ENCODE measurements at regions not wholly inside any gene's neighbourhood (a gene's known extent, or its start where the extent isn't known, plus 50 kb on each side); places are given as distances from the start of the nearest gene placed in this dataset.

DNA sequence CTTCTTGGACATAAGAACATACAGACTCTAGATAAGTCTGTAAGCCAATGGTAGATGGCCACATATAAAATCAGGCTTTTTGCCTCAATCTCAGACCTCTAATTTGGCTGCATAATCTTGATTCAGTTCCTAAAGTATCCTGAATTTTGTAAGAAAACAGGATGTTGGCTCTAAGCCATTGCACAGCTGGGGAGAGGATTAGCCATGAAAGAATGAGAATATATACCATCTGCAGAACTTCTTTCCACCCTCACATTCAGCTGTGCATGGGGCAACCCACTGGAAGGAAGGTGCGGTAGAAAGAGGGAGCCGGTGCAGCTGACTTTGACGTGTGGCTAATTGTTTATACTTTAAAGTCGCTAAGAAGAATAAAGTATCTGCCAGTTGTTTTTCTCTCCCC is 1061.6 kb upstream of the FAM98A start:
- Mint-ChIP-seq H3K4me1 (no peaks in the 10 kb centered on the region), H3K27me3 (ENCODE audit: low read depth in 3 of 3) (no peaks in the 10 kb centered on the region), H3K36me3 (no peaks in the 10 kb centered on the region), H3K27ac (no peak overlapping the region), H3K4me3 (no peak overlapping the region), H3K9me3 (peaks cover 0 to 6% (median 2%) of the 10 kb centered on the region in 7 donors)
- no peak overlapping the region for H3K4me2 ChIP-seq (replicated peaks; ENCODE audit: extremely low read depth, low read length, poor library complexity, severe bottlenecking)
- no peak for TF ChIP-seq CTCF (IDR thresholded peaks at IDR 0.05)
- no peaks in the 10 kb centered on the region for H3K27me3 ChIP-seq (ENCODE audit: control insufficient read depth in 2 of 2, insufficient read depth in 2 of 2, low read length in 2 of 2)
- H3K79me2 ChIP-seq (ENCODE audit: insufficient read depth, low read length): no peaks in the 10 kb centered on the region
- H3K9ac ChIP-seq (ENCODE audit: insufficient read depth, low read length, poor library complexity, severe bottlenecking): no peak overlapping the region
- intact Hi-C loops (cut with micrococcal nuclease): no loop called here
- no peaks in the 10 kb centered on the region for H3K36me3 ChIP-seq (replicated peaks in 1 of 2; ENCODE audit: control insufficient read depth in 1 of 2, insufficient read depth in 2 of 2, low read length in 2 of 2)
- no peak overlapping the region for H3K27ac ChIP-seq (ENCODE audit: low read depth in 1 of 2, low read length in 2 of 2)
- no peak overlapping the region for H2AFZ ChIP-seq (ENCODE audit: insufficient read depth, low read depth, low read length, poor library complexity, severe bottlenecking)
- no peaks in the 10 kb centered on the region for H3K4me1 ChIP-seq (ENCODE audit: control insufficient read depth in 1 of 2, insufficient read depth in 2 of 2, low read length in 2 of 2)
- no CpG with 5 or more reads among the region's 4 CpGs for WGBS (ENCODE audit: insufficient coverage)
- no peaks in the 10 kb centered on the region for H4K20me1 ChIP-seq (ENCODE audit: insufficient read depth, low read length)
- peaks cover 0 to 7% of the 10 kb centered on the region in 2 donors for H3K9me3 ChIP-seq (replicated peaks in 1 of 2; ENCODE audit: control insufficient read depth in 1 of 2, insufficient read depth in 1 of 2, low read length in 2 of 2)
- DNase-seq: no peak
- no peak overlapping the region for H3K4me3 ChIP-seq (replicated peaks in 1 of 3; ENCODE audit: low read depth in 2 of 3, low read length in 3 of 3)

DNA sequence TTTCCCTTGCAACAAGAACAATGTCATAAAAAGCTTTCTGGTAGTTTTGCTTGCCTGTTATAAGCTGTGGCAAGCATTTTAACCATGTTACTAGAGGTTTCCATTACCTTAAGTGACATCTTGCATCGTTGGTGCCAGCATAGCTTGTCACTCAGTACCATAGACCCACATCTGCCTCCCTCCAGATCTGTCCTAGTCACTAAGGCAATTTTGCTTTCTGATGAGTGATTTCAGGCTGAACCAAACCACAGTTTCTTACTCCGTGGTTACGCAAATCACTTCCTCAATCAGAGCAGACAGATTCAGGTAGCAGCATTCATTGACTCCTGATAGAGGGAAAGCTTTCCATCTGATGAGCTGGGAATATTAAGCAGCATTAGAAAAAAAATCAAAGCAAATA is 1057.5 kb upstream of the FAM98A start:
- no peak for TF ChIP-seq CTCF (IDR thresholded peaks at IDR 0.05)
- H3K27me3 Mint-ChIP-seq (ENCODE audit: low read depth in 3 of 3): no peaks in the 10 kb centered on the region
- peaks cover 0 to 7% of the 10 kb centered on the region in 2 donors for H3K9me3 ChIP-seq (replicated peaks in 1 of 2; ENCODE audit: control insufficient read depth in 1 of 2, insufficient read depth in 1 of 2, low read length in 2 of 2)
- no peak overlapping the region for H3K27ac Mint-ChIP-seq
- H3K4me3 Mint-ChIP-seq: no peak overlapping the region
- DNase-seq: no peak
- intact Hi-C loops (cut with micrococcal nuclease): no loop called here
- no peak overlapping the region for H2AFZ ChIP-seq (ENCODE audit: insufficient read depth, low read depth, low read length, poor library complexity, severe bottlenecking)
- no peak overlapping the region for H3K9ac ChIP-seq (ENCODE audit: insufficient read depth, low read length, poor library complexity, severe bottlenecking)
- no peaks in the 10 kb centered on the region for H4K20me1 ChIP-seq (ENCODE audit: insufficient read depth, low read length)
- H3K9me3 Mint-ChIP-seq: peaks cover 0 to 8% (median 2%) of the 10 kb centered on the region in 7 donors
- H3K36me3 ChIP-seq (replicated peaks in 1 of 2; ENCODE audit: control insufficient read depth in 1 of 2, insufficient read depth in 2 of 2, low read length in 2 of 2): no peaks in the 10 kb centered on the region
- H3K4me1 Mint-ChIP-seq: no peaks in the 10 kb centered on the region
- no peaks in the 10 kb centered on the region for H3K79me2 ChIP-seq (ENCODE audit: insufficient read depth, low read length)
- no peak overlapping the region for H3K4me3 ChIP-seq (replicated peaks in 1 of 3; ENCODE audit: low read depth in 2 of 3, low read length in 3 of 3)
- H3K4me1 ChIP-seq (ENCODE audit: control insufficient read depth in 1 of 2, insufficient read depth in 2 of 2, low read length in 2 of 2): no peaks in the 10 kb centered on the region
- no CpG with 5 or more reads among the region's 3 CpGs for WGBS (ENCODE audit: insufficient coverage)
- H3K4me2 ChIP-seq (replicated peaks; ENCODE audit: extremely low read depth, low read length, poor library complexity, severe bottlenecking): no peak overlapping the region
- H3K27me3 ChIP-seq (ENCODE audit: control insufficient read depth in 2 of 2, insufficient read depth in 2 of 2, low read length in 2 of 2): no peaks in the 10 kb centered on the region
- no peaks in the 10 kb centered on the region for H3K36me3 Mint-ChIP-seq
- no peak overlapping the region for H3K27ac ChIP-seq (ENCODE audit: low read depth in 1 of 2, low read length in 2 of 2)

All from CD14-positive monocyte (primary cell).